ENCODE measurements at regions not wholly inside any gene's neighbourhood (a gene's known extent, or its start where the extent isn't known, plus 50 kb on each side); places are given as distances from the start of the nearest gene placed in this dataset.
"Not testable (repeated sequence)": the region's sequence is repeated elsewhere in the genome, so short reads cannot be mapped to it uniquely, and the experiment has no call there.

DNA sequence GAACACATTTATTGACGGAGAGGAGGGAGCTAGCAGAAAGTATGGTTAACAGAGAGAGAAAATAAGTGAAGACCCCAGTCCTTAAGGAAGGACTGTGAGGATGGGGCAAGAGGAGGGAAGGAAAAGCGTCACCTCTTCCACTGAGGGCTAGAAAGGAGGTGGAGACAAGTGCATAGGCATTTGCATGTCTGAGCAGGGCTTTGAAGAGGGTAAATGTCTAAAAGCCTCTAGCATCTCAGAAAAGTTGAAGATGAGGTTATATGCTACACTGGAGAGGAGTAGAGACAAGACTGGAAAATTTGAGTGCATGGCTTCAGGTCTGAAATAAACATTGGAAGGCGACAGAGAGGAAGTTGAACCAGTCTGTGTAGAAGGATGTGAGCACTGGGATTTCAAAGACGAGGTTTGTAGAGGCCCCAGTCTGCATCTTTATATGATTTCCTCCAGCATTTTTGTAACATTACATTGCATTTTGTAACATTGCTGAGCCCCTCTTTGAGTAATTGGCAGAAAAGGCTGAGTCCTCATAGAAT lies 98.5 kb upstream of the IFNG-AS1 start:
- DNase-seq (ENCODE audit: low read depth): no peak
- TF ChIP-seq, protein P1, sequence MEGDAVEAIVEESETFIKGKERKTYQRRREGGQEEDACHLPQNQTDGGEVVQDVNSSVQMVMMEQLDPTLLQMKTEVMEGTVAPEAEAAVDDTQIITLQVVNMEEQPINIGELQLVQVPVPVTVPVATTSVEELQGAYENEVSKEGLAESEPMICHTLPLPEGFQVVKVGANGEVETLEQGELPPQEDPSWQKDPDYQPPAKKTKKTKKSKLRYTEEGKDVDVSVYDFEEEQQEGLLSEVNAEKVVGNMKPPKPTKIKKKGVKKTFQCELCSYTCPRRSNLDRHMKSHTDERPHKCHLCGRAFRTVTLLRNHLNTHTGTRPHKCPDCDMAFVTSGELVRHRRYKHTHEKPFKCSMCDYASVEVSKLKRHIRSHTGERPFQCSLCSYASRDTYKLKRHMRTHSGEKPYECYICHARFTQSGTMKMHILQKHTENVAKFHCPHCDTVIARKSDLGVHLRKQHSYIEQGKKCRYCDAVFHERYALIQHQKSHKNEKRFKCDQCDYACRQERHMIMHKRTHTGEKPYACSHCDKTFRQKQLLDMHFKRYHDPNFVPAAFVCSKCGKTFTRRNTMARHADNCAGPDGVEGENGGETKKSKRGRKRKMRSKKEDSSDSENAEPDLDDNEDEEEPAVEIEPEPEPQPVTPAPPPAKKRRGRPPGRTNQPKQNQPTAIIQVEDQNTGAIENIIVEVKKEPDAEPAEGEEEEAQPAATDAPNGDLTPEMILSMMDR (IDR thresholded peaks at IDR 0.05; ENCODE audit: insufficient read depth, low read depth, low read length, missing control alignments): no peak
- no peak overlapping the region for H3K4me3 ChIP-seq (ENCODE audit: low read depth, low read length)

DNA sequence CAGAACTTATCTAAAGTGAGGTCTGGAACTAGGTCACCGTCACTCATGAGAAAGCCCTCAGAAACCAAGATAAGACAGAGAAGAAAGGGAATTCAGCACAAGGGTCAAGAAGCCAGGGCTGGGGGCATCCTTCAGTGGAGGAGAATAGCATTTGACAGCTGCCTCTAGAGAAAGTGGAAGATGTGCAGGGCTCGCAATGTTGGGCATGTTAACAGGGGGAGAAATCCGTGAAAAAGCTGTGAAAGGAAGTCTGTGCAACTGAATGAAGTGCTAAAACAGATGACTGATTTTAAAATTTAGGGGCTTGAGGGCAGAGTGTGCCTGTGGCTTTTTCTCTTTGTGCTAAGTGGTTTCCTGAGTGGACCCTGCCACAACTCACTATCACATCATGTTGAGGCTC lies 97.7 kb upstream of the IFNG-AS1 start:
- DNase-seq (ENCODE audit: low read depth): no peak
- TF ChIP-seq, protein P1 (IDR thresholded peaks at IDR 0.05; ENCODE audit: insufficient read depth, low read depth, low read length, missing control alignments): no peak
- H3K4me3 ChIP-seq (ENCODE audit: low read depth, low read length): no peak overlapping the region

DNA sequence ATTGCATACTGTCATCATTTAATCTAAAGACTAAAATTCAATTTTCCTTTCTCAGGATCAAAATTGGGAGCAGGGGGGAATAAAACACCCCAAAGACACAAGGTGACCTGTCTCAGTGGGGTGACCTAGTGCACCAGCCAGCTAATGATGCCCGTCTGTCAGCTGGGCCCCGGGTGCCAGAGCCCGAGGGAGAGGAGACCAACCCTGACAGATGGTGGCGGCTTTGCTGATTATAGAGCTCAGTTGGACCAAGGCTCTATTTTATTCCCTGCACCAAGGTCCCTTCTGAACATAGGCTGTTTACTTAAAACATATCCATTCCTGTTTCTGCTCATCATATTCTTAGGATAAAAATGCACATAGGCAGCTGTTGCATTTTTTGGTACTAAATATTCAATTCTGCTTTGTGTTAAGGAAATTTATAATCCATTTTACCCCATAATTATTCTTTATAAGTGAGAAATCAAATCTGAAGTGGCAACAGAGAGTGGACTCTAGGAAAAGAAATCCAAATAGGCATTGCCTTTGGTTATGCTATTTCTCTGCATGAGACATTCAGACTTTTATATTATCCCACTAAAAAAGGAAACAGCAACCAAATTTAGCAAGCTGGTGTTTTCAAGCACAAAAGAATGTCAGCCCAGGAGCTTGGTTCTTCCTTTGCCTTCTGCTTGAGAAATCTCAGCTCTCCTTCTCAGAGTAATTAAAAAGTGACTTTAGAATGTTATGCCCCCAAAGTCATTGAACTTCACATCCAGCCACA lies 96.8 kb upstream of the IFNG-AS1 start:
- H3K4me3 ChIP-seq (ENCODE audit: low read depth, low read length): no peak overlapping the region
- TF ChIP-seq, protein P1 (IDR thresholded peaks at IDR 0.05; ENCODE audit: insufficient read depth, low read depth, low read length, missing control alignments): no peak
- DNase-seq (ENCODE audit: low read depth): no peak

DNA sequence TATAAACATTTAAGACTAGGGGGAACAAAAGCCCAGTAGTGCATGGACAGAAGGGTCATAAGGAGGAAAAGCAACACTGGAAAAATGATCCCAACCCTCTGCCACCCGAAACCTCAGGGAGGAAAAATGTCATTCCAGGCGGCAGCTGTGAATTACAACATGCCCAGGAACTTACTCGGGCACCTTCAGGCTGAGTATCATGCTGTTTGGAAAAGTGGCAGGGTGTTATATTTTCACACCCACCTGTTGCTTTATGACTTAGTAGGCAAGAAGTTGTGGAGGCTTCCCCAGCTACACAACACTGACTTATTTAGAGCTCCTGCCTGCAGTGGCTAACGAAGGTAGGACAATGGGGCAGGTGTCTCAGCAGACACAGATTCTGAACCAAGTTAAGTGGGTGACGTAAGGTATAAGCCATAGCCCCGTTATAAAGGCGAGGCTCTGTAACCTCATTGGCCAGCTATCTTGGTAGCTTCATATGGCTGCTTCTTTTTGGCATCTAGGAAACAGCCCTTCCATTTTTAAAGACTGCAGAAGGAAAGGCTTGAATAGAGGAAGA lies 96.1 kb upstream of the IFNG-AS1 start:
- TF ChIP-seq, protein P1 (IDR thresholded peaks at IDR 0.05; ENCODE audit: insufficient read depth, low read depth, low read length, missing control alignments): no peak
- H3K4me3 ChIP-seq (ENCODE audit: low read depth, low read length): no peak overlapping the region
- no peak for DNase-seq (ENCODE audit: low read depth)

DNA sequence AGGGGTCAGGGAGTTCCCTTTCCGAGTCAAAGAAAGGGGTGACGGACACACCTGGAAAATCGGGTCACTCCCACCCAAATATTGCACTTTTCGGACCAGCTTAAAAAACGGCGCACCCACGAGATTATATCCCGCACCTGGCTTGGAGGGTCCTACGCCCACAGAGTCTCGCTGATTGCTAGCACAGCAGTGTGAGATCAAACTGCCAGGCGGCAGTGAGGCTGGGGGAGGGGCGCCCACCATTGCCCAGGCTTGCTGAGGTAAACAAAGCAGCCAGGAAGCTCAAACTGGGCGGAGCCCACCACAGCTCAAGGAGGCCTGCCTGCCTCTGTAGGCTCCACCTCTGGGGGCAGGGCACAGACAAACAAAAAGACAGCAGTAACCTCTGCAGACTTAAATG lies 88.8 kb upstream of the IFNG-AS1 start:
- H3K4me3 ChIP-seq (ENCODE audit: low read depth, low read length); DNase-seq (ENCODE audit: low read depth): not testable (repeated sequence)

DNA sequence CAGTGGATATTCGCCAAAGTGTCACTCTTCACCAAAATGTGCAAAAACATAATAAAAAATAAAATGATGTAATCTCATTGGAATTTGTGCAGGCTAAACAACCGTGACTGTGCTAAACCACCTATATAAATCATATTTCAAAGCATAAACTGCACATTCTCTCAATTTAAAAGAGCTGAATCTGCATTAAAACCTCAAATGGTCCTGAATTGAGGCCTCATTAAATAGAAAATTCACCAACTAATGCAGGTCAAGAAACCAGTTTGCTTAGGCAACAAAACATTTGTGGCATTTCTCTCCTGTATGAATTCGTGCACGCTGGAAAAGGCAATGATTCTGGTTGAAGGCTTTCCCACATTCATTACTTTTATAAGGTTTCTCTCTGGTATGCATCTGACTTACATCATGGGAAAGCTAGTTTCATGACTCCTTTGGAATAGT lies 80.1 kb upstream of the IFNG-AS1 start:
- TF ChIP-seq, protein P1 (IDR thresholded peaks at IDR 0.05; ENCODE audit: insufficient read depth, low read depth, low read length, missing control alignments): no peak
- DNase-seq (ENCODE audit: low read depth): no peak
- no peak overlapping the region for H3K4me3 ChIP-seq (ENCODE audit: low read depth, low read length)

DNA sequence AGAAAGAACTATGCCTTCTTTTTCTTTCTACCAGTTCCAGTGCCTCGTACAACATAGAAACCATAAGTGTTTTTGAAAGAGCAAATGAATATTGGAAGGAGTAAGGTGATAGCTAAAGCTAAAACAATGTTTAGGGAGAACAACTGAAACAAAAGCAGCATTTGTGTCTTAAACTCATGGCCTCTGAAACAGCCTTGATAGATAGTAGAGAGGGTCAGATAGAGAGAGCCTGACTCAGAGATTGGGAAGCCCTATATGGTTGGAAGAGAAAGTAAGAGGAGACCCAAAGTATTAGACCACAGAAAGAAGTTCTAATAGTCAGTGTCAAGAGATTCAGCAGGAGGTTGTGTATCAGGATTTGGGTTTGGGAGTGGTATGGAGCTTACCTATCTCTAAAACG lies 79.6 kb upstream of the IFNG-AS1 start:
- no peak for DNase-seq (ENCODE audit: low read depth)

More for the DNA sequence above, 79.6 kb upstream of the IFNG-AS1 start:
- H3K4me3 ChIP-seq (ENCODE audit: low read depth, low read length): no peak overlapping the region
- TF ChIP-seq, protein P1 (IDR thresholded peaks at IDR 0.05; ENCODE audit: insufficient read depth, low read depth, low read length, missing control alignments): no peak

All from GM12865 (cell line).